ENCODE measurements at regions not wholly inside any gene's neighbourhood (a gene's known extent, or its start where the extent isn't known, plus 50 kb on each side); places are given as distances from the start of the nearest gene placed in this dataset.

- no peak overlapping the region for H3K4me3 Mint-ChIP-seq
- no peak for DNase-seq
- no peak overlapping the region for H3K27ac Mint-ChIP-seq
- peaks cover 0 to 2% (median 0%) of the 10 kb centered on the region in 9 donors for H3K9me3 Mint-ChIP-seq
- H3K27me3 Mint-ChIP-seq, result peaks cover 9 to 43% (median 17%) of the 10 kb centered on the region in 5 donors
- no peaks in the 10 kb centered on the region for H3K4me1 Mint-ChIP-seq
- H3K36me3 Mint-ChIP-seq, result no peaks in the 10 kb centered on the region
- no peak for ATAC-seq
- POLR2A ChIA-PET, result no interaction called here
These were observed 188.9 kb downstream of the TTLL2 start for GRCh38 chr6:167513778-167514177.

- Mint-ChIP-seq H3K4me1 (no peaks in the 10 kb centered on the region), H3K9me3 (peaks cover 0 to 2% (median 0%) of the 10 kb centered on the region in 9 donors), H3K36me3 (no peaks in the 10 kb centered on the region), H3K27me3 (peaks cover 9 to 40% (median 14%) of the 10 kb centered on the region in 5 donors), H3K27ac (no peak overlapping the region), H3K4me3 (no peak overlapping the region)
- DNase-seq (no peak), ATAC-seq (no peak)
- POLR2A ChIA-PET, result no interaction called here
These were observed 189.6 kb downstream of the TTLL2 start for GRCh38 chr6:167514524-167514923.

- H3K27ac Mint-ChIP-seq, result no peak overlapping the region
- H3K9me3 Mint-ChIP-seq, result peaks cover 0 to 2% (median 0%) of the 10 kb centered on the region in 9 donors
- DNase-seq (no peak), ATAC-seq (no peak)
- H3K27me3 Mint-ChIP-seq, result peaks cover 8 to 33% (median 14%) of the 10 kb centered on the region in 5 donors
- H3K4me1 Mint-ChIP-seq, result no peaks in the 10 kb centered on the region
- no peaks in the 10 kb centered on the region for H3K36me3 Mint-ChIP-seq
- POLR2A ChIA-PET, result no interaction called here
- no peak overlapping the region for H3K4me3 Mint-ChIP-seq
These were observed 191.1 kb downstream of the TTLL2 start for GRCh38 chr6:167515873-167516507.

GRCh38 chr6:167517254-167517916 is 192.5 kb downstream of the TTLL2 start:
- peaks cover 6 to 23% (median 10%) of the 10 kb centered on the region in 5 donors for H3K27me3 Mint-ChIP-seq
- no peak overlapping the region for H3K27ac Mint-ChIP-seq
- no peak overlapping the region for H3K4me3 Mint-ChIP-seq
- DNase-seq, result no peak
- POLR2A ChIA-PET, result no interaction called here
- H3K4me1 Mint-ChIP-seq, result no peaks in the 10 kb centered on the region
- no peaks in the 10 kb centered on the region for H3K36me3 Mint-ChIP-seq
- no peak for ATAC-seq
- peaks cover 0 to 2% (median 0%) of the 10 kb centered on the region in 9 donors for H3K9me3 Mint-ChIP-seq

- POLR2A ChIA-PET, result no interaction called here
- Mint-ChIP-seq H3K27ac (no peak overlapping the region), H3K4me1 (no peaks in the 10 kb centered on the region), H3K36me3 (no peaks in the 10 kb centered on the region), H3K9me3 (no peaks in the 10 kb centered on the region), H3K4me3 (no peak overlapping the region), H3K27me3 (peaks cover 4 to 24% (median 16%) of the 10 kb centered on the region in 5 donors)
- DNase-seq, result no peak
- ATAC-seq, result no peak
These were observed 198.5 kb downstream of the TTLL2 start for GRCh38 chr6:167523426-167523825.

GRCh38 chr6:167524261-167525111 is 199.6 kb downstream of the TTLL2 start:
- Mint-ChIP-seq H3K36me3 (no peaks in the 10 kb centered on the region), H3K4me1 (no peaks in the 10 kb centered on the region), H3K4me3 (no peak overlapping the region), H3K27me3 (peaks cover 4 to 28% (median 20%) of the 10 kb centered on the region in 5 donors), H3K27ac (no peak overlapping the region), H3K9me3 (no peaks in the 10 kb centered on the region)
- POLR2A ChIA-PET, result no interaction called here
- DNase-seq, result no peak
- no peak for ATAC-seq

- Mint-ChIP-seq H3K27me3 (peaks cover 4 to 33% (median 16%) of the 10 kb centered on the region in 5 donors), H3K36me3 (no peaks in the 10 kb centered on the region), H3K27ac (no peak overlapping the region), H3K4me3 (no peak overlapping the region), H3K4me1 (no peaks in the 10 kb centered on the region), H3K9me3 (no peaks in the 10 kb centered on the region)
- POLR2A ChIA-PET, result no interaction called here
- no peak for ATAC-seq
- DNase-seq, result no peak
These were observed 200.9 kb downstream of the TTLL2 start for GRCh38 chr6:167525774-167526173.

- H3K27ac Mint-ChIP-seq, result no peak overlapping the region
- H3K27me3 Mint-ChIP-seq, result peaks cover 7 to 37% (median 22%) of the 10 kb centered on the region in 5 donors
- no peaks in the 10 kb centered on the region for H3K4me1 Mint-ChIP-seq
- no peak for ATAC-seq
- no peaks in the 10 kb centered on the region for H3K36me3 Mint-ChIP-seq
- POLR2A ChIA-PET, result no interaction called here
- H3K4me3 Mint-ChIP-seq, result no peak overlapping the region
- H3K9me3 Mint-ChIP-seq, result peaks cover 0 to 1% (median 0%) of the 10 kb centered on the region in 9 donors
- DNase-seq, result no peak
These were observed 201.8 kb downstream of the TTLL2 start for GRCh38 chr6:167526465-167527368.

GRCh38 chr6:167528239-167528638 is 203.4 kb downstream of the TTLL2 start:
- no peak overlapping the region for H3K27ac Mint-ChIP-seq
- H3K27me3 Mint-ChIP-seq, result peaks cover 7 to 43% (median 25%) of the 10 kb centered on the region in 5 donors
- POLR2A ChIA-PET, result no interaction called here
- peaks cover 0 to 1% (median 0%) of the 10 kb centered on the region in 9 donors for H3K9me3 Mint-ChIP-seq
- no peak for DNase-seq
- no peaks in the 10 kb centered on the region for H3K36me3 Mint-ChIP-seq
- no peaks in the 10 kb centered on the region for H3K4me1 Mint-ChIP-seq
- ATAC-seq, result no peak
- no peak overlapping the region for H3K4me3 Mint-ChIP-seq

- ATAC-seq, result no peak
- H3K27ac Mint-ChIP-seq, result no peak overlapping the region
- peaks cover 7 to 43% (median 25%) of the 10 kb centered on the region in 5 donors for H3K27me3 Mint-ChIP-seq
- no peak overlapping the region for H3K4me3 Mint-ChIP-seq
- no peak for DNase-seq
- peaks cover 0 to 1% (median 0%) of the 10 kb centered on the region in 9 donors for H3K9me3 Mint-ChIP-seq
- no peaks in the 10 kb centered on the region for H3K4me1 Mint-ChIP-seq
- no peaks in the 10 kb centered on the region for H3K36me3 Mint-ChIP-seq
- POLR2A ChIA-PET, result no interaction called here
These were observed 204.1 kb downstream of the TTLL2 start for GRCh38 chr6:167528976-167529375.

- H3K36me3 Mint-ChIP-seq, result no peaks in the 10 kb centered on the region
- no peaks in the 10 kb centered on the region for H3K4me1 Mint-ChIP-seq
- ATAC-seq, result no peak
- POLR2A ChIA-PET, result no interaction called here
- no peak for DNase-seq
- H3K9me3 Mint-ChIP-seq, result peaks cover 0 to 1% (median 0%) of the 10 kb centered on the region in 9 donors
- H3K27me3 Mint-ChIP-seq, result peaks cover 7 to 43% (median 25%) of the 10 kb centered on the region in 5 donors
- no peak overlapping the region for H3K27ac Mint-ChIP-seq
- no peak overlapping the region for H3K4me3 Mint-ChIP-seq
These were observed 204.8 kb downstream of the TTLL2 start for GRCh38 chr6:167529444-167530335.

All from naive thymus-derived CD8-positive, alpha-beta T cell (primary cell).